Activated CD4-positive, CD25-positive, alpha-beta regulatory T cell treated with anti-CD3 and anti-CD28 coated beads, Interleukin-2, amount 50 U/mL, for 24 hours (primary cell): ENCODE measurements at regions not wholly inside any gene's neighbourhood (a gene's known extent, or its start where the extent isn't known, plus 50 kb on each side); places are given as distances from the start of the nearest gene placed in this dataset.
"Not testable (repeated sequence)": the region's sequence is repeated elsewhere in the genome, so short reads cannot be mapped to it uniquely, and the experiment has no call there.

Experiments used
- ATAC-seq, 2 donors: fragments of 150-1000 bp; cut with Tn5 transposase; one replicate each; pipeline ENCODE4 v1.10.0; 2021; ENCODE audit warnings: mild to moderate bottlenecking in 1 of 2, moderate library complexity in 1 of 2

DNA sequence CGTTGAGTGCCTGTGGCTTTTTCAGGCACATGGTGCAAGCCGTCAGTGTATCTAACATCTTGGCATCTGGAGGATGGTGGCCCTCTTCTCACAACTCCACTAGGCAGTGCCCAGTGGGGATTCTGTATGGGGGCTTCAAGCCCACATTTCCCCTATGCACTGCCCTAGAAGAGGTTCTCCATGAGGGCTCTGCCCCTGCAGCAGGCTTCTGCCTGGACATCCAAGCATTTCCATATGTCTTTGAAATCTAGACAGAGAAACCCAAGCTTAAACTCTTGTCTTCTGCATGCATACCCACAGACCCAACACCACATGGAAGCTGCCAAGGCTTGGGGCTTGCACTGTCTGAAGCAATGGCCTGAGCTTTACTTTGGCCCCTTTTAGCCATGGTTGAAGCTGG lies 146.4 kb downstream of the ARL4A start:
- no peak for ATAC-seq

DNA sequence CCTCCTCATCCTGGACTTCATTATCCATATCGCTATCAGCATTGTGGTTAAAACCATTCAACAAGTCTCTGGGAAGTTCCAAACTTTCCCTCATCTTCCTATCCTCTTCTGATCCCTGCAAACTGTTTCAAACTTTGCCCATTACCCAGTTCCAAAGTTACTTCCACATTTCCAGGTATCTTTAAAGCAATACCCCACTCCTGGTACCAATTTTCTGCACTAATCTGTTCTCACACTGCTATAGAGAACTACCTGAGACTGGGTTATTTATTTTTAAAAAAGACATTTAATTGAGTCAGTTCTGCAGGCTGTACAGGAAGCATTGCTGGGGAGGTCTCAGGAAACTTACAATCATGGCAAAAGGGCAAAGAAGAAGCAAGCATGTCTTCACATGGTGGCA lies 147.3 kb downstream of the ARL4A start:
- no peak for ATAC-seq

DNA sequence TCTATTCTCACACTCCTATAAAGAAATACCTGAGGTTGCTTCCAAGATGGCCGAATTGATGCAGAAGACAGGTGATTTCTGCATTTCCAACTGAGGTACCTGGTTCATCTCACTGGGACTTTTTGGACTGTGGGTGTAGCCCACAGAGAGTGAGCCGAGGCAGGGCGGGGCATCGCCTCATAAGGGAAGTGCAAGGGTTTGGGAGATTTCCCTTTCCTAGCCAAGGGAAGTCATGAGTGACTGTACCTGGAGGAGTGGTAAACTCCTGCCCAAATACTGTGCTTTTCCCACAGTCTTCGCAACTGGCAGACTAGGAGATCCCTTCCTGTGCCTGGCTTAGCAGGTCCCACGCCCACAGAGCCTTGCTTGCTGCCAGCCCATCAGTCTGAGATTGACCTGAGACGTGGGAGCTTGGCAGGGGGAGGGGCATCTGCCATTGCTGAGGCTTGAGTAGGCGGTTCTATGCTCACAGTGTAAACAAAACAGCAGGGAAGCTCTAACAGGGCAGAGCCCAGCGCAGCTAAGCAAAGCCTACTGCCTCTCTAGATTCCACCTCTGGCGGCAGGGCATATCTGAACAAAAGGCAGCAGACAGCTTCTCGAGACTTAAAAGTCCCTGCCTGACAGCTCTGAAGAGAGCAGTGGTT lies 152.2 kb downstream of the ARL4A start:
- no peak for ATAC-seq

DNA sequence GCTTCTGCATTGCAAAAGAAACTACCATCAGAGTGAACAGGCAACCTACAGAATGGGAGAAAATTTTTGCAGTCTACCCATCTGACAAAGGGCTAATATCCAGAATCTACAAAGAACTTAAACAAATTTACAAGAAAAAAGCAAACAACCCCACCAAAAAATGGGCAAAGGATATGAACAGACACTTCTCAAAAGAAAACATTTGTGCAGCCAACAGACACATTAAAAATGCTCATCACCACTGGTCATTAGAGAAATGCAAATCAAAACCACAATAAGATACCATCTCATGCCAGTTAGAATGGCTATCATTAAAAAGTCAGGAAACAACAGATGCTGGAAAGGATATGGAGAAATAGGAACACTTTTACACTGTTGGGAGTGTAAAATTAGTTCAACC lies 157.3 kb downstream of the ARL4A start:
- not testable (repeated sequence) for ATAC-seq

DNA sequence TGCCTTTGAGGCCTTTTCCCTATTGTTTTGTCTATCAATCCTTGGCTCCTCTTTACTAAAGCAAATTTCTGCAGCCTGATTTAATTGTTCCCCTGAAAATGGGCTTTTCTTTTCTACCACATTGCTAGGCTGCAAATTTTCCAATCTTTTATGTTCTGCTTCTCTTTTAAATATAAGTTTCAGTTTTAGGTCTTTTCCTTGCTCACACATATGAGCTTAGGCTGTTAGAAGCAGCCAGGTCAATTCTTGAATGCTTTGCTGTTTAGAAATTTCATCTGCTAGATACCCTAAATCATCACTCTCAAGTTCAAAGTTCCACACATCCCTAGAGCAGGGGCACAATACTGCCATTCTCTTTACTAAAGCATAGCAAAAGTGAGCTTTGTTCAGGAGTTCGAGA lies 159.6 kb downstream of the ARL4A start:
- ATAC-seq, result no peak

DNA sequence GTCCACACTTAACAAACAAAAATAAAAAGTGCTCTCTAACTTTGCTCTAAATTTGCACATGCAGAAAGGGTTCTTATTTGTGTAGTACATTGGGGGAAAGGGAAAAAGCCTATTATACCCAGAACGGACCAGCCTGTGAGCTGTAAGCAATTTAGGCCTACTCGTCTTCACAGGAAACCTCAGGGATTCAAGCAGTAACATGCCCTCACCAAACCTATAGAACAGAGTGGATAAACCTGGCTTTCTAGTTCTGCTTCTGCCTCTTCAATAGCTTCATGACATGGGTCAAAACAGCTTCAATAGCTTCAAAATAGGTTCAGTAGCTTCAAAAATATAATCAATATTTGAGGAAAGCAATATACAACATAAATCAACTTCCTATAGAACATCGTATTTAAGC lies 163.7 kb downstream of the ARL4A start:
- ATAC-seq, result no peak

DNA sequence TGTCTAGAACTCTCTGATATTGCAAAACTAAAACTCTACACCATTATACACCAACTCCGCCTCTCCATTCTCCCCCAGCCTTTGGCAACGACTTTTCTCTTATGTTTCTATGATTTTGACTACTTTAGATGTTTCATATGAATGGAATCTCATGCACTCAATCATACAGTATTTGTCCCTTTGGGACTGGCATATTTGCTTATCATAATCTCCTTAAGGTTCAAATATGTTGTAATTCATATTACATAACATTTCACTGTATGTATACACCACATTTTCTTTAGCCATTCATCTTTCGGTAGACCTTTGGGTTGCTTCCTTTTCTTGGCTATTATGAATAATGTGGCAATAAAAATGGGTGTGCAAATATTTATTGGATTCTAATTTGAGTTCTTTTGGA lies 164.4 kb downstream of the ARL4A start:
- no peak for ATAC-seq

DNA sequence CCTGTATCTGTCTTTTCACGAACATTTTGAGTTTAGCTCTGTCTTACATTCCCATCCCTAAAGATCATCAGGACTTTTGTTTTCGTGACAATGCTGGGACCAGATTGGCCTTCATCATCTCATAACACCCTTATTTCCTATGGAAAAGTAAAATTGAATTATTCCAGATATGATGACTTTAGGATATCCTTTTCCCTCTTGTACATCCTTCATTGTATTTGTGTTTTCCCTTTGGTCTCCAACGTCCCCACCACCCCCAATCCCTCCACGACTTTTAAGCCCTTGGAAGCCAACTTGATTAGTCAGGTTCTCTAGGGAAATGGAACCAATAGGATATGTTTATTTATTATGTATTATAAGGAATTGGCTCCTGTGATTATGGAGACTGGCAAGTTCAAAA lies 167.6 kb downstream of the ARL4A start:
- ATAC-seq, result no peak

DNA sequence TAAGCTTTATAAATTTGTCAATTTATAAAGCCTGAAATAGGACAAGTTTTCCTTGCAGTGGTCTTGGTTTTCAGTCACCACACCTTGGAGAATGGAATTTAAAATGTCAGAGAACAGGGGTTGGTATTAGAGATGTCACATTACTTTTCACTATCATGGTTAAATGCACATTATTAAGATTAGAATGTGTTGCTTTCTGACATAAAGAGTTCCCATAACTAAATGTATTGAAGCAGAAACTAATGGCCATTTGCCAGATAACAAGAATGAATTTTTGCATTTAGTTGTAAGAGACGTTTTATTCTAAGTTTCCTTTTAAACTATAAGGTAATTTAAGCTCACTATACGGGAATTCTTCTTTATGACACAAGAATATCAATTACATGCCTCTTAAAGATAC lies 172.3 kb downstream of the ARL4A start:
- no peak for ATAC-seq

DNA sequence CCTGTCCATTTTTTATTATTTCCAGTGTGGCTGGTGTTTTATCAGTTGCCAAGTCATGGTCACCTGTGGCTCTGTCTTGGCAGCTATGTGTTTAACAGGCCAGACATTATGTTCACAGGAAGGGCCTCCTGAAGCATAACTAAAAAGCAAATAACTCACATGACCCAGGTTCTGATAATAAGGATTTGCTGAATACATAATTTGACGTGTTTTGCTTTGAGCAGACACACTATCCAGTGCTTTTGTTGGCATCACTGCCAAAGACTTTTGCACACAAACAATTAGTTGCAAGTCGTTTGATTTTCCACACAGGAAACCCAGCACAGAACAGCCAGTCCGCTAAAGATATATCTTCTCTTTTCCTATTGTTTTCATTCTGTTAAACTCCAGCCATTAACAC lies 173.6 kb downstream of the ARL4A start:
- ATAC-seq, result no peak

DNA sequence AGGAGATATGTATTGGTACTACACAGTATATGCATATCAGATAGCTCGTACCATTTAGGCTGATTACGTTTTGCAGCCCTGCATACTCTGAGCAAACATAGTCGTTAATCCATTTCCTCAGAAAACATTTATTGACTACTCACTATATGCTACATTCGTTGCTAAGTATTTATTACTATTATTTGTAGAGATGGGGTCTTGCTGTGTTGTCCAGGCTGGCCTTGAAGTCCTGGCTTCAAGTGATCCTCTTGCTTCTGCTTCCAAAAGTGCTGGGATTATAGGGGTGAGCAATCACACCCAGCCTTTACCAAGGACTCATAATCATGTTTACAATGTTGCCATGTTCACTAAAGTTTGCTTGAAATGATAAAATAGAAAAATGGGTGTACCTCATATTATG lies 174.7 kb downstream of the ARL4A start:
- no peak for ATAC-seq

DNA sequence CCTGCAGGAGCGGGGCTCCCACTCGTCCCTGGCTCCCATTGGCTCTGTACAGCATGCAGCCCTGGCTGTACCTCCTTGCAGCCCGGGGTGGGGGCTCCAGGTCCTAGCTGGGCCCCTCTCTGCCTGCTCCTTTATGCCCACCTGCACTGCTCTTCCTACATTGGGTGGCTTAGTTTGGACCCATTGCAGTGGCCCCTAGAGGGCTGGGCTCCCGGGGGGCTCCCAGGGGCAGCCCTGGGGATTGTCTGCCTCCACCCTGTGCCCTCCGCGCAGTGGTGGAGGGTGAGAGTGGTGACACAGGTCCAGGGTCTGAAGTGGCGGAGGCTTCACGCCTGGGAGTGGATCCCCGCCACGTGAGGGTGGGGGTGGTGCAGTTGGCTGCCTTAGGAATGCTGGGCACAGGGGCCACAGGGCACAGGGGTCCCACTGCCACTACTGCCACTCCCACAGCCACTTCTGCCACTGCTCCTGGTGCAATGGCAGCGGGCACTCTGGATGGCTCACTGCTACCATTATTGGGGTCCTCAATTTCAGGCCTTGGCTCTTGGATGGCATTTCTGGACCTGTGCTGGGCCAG lies 177.1 kb downstream of the ARL4A start:
- no peak for ATAC-seq

DNA sequence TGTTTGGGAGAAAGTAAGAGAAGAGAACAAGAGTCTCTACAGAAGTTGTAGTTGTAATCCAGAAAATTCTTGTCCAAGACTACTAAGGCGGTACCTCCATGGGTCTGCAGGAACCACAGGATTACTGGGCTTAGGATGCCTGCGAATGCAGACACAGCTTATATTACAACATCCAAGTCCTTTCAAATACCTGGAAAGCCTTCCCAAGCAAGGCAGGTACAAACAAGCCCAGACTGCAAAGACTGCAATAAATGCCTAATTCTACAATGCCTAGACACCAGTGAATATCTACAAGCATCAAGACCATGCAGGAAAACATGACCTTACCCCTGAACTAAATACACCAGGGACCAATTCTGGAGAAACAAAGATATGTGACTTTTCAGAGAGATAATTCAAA lies 178.2 kb downstream of the ARL4A start:
- no peak for ATAC-seq

DNA sequence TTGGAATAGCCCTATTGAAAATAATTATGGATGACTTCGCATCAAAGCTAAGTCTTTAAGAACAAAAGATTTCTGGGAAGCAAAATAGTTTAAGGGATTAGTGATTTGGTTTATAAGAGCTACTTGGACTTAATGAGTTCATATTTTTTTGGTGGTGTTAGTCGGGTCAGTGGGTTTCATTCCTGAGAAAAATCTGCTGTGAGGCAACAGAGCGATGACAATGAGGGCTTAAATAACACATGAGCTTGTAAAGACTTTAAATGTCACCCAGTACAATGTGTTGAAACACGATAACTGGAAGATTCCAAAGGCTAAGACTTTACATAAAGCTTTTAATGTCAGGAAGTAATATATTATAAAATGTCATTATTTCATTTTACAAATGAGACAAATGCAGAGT lies 178.8 kb downstream of the ARL4A start:
- ATAC-seq, result no peak

DNA sequence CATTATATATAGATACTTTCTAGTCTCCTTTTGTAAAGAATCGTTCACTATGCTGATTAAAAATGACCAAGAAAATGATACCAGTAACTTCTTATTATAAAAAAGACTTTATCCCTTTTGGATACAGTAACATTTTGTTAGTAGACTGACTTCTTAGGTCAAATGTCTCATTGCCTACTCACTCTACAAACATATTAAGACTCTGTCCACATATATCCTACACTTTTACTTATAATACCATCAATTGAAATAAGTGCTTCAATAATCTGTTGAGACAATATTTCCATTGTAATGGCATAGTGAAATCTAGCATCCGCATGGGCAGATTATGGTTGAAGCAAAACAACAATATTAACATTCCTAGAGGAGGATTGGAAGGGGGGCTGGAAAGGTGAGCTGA lies 180.6 kb downstream of the ARL4A start:
- no peak for ATAC-seq

DNA sequence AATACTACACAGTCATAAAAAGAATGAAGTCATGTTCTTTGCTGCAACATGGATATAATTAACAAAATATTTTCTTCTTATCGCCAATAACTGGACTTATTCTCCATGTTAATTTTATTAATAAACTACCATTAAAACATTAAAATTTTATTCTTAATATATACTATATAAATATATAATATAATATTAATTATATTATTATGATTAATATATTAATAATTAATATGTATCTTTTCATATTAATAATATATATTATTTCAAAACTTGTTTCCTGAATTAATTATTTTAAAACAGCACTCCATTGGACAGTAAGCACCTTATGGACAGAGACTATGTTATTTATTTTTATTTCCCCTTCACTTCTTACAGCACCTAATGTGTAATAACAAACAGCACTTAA lies 182.8 kb downstream of the ARL4A start:
- ATAC-seq, result no peak

DNA sequence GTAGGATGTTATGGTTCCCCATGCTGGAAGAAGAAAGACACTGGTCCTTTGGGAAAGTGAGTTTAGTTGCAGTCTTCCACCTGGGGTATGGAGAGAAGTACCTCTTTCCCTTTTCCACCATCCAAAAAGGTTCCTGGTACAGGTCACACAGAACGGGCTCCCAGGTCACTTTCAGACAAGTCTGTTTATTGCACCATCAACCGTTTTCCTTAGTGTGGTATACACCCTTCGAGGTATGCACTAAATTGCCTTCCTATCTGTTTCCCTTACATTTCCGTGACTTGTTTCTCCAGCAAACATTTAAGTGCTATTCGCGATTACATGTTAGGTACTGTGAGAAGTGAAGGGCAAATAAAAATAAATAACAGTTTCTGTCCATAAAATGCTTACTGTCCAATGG lies 185.1 kb downstream of the ARL4A start:
- ATAC-seq, result no peak

DNA sequence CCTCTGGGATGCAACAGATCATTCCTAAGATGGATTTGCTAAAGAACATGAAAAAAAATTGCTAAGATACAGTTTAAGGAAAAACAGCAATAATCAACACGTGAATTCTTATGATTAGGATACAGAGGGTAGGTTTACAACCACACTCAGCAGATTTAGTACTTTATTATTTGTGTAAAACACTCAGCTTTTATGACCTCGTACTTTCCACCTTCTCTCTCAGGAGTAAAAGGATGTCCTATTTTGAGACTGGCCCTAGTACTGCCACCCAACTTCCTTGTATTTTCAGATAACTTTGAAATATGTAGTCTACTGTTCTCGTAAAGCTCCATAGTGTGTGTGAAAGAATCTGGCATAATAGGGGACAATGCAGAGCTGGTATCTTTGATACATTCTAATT lies 186.1 kb downstream of the ARL4A start:
- no peak for ATAC-seq

DNA sequence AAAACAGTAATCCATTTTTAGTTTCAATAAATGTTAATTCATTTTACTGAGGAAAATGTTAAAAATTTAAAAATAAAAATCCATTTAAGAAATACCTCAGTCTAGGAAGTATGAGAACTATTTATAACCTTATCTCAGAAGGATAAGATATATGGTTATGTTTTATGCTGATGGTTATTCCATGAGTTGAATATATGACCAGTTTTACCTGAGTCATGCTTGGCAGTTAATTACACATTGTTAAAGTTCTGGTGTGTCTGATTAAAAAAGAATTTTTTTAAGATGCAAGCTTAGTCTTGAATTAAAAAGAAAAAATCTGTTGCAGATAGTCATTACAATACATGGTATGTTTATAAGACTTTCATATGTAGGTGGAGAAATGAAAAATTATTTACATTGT lies 191.7 kb downstream of the ARL4A start:
- ATAC-seq, result no peak

DNA sequence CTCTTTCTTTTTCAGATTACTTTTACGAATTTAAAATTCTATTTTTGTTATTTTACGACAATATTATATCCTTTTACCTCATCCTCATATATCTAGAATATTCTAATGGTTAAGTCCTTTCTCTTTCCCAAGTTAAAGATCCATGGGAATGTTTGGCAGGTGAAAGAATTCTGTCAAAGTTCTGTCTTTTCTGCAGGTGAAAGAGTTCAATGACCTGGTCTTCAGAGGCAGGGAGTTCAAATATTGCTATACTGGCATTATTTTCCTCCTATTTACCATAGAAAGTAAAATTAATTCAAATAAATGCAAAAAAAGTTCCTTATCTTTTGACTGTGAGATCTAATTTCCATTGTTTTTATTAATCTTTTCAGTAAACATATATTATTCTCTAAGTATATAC lies 194.3 kb downstream of the ARL4A start:
- no peak for ATAC-seq

DNA sequence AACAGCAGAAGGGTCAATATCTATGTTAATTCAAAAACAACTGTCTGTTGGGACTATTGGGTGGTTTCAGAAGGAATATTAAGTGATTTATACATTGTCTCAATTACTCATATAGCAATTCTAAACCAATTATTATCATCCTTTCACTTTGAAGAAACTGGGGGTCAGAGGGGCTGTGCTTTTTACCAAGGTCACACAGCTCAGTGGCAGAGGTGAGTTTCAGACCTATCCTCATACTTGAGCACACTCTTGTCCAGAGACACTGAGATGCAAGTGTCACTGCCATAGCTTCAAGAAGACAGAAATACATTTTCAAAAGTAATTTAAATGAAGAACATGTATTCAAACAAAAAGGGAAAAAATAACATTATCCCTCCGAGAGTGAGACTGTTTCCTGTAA lies 195.3 kb downstream of the ARL4A start:
- ATAC-seq, result no peak

DNA sequence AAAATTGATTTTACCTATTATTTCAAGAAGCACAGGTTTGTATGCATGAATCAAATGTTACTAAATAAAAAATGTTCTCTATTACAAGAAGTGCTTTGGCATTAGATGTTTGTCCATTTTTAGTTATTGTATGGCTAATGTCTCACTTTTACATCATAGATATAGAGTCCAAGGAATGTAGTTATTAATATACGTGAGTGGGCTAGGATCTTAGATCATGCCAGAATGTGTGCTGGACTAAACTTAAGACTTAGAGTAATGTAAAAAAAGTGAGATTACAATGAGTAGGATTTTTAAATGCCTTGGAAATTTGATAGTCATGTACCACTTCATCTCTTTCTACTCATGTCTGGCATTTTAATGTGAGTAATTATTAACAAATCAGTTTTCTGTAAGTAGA lies 196.6 kb downstream of the ARL4A start:
- no peak for ATAC-seq

DNA sequence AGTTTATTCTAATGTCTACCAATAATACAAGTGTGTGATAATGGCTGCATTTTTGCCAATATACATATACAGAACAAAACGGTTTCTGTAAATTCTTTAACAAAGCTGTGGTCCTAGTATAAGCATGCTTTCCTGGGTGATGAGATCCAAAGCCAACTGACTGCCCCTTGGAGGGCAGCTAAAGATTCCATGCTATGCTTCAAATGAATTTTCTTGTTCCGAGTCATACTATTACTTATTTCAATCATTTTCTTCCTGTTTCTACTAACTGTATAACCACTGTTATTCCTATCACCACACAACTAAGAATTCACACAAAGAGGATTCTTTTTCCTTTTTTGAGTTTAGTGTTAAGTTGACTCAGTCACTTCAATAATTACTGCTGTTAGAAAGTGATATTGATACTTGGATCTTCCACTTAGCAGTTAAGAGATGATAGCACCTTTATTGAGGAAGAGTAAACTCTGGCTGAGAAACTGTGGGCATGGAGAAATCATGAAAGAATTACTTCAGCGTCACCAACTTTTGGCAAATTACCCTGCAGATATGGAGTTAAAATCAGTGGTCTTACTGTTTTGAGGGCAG lies 197.5 kb downstream of the ARL4A start:
- no peak for ATAC-seq

DNA sequence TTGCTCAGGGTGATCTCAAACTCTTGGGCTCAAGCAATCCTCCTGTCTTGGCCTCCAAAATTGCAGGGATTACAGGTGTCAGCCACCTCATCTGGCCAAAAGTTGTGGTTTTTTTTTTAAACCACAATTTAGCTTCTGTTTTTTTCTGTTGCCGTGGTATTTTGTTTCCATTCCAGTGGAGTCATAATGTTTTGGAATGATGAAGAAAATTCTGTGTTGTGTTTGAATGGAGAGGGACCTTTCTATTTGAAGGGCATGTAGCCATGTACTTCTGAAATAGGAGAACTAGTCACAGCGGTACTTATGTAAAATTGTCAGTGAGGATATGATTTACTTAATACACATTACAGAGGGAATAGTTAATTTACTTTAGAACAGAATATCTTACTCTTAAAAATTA lies 201.3 kb downstream of the ARL4A start:
- no peak for ATAC-seq

DNA sequence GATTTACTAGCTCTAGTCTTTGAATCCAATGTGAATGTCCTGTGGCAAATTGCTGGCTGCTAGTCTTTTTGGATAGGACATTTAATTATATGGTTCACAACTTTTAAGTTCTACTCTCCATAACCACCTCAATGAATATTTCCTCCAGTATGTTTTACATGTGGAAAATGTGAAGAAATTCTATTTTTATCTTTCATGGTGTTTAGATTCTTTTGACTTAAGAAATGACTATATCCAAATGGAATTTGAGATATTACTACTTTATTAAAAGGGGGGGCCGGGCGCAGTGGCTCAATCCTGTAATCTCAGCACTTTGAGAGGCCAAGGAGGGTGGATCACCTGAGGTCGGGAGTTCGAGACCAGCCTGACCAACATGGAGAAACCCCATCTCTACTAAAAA lies 202.0 kb downstream of the ARL4A start:
- ATAC-seq, result no peak
